ENCODE measurements at regions not wholly inside any gene's neighbourhood (a gene's known extent, or its start where the extent isn't known, plus 50 kb on each side); places are given as distances from the start of the nearest gene placed in this dataset.

DNA sequence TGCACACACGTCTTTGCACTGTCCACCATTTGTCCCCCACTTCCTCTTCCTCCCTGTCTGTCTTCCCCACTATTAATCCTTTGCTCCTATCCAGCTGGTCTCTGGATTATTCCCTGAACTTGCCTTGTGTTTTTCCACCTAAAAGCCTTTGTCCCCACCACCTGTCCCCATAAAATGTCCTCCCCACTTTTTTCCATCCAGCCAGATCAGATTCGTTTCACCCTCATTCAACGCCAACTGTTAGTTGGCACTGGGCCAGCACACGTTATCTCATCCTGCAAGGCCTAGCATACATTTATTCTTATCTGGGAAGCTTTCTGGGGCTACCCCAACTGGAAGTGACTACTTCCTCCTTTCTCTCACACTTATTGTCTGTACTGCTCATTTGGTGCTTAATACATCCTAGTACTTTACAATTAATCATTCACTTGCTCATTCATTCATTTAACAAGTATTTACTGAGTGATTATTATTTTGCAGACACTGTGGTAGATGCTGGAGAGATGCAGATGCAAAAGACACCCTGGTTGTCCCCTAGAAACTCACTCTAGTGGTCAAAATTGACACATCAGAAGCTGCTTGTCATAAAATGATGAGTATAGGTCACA, 96.2 kb downstream of the RASSF10 start:
- TF ChIP-seq, protein P1, sequence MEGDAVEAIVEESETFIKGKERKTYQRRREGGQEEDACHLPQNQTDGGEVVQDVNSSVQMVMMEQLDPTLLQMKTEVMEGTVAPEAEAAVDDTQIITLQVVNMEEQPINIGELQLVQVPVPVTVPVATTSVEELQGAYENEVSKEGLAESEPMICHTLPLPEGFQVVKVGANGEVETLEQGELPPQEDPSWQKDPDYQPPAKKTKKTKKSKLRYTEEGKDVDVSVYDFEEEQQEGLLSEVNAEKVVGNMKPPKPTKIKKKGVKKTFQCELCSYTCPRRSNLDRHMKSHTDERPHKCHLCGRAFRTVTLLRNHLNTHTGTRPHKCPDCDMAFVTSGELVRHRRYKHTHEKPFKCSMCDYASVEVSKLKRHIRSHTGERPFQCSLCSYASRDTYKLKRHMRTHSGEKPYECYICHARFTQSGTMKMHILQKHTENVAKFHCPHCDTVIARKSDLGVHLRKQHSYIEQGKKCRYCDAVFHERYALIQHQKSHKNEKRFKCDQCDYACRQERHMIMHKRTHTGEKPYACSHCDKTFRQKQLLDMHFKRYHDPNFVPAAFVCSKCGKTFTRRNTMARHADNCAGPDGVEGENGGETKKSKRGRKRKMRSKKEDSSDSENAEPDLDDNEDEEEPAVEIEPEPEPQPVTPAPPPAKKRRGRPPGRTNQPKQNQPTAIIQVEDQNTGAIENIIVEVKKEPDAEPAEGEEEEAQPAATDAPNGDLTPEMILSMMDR (IDR thresholded peaks at IDR 0.05), result no peak
- TF ChIP-seq POLR2AphosphoS5 (IDR thresholded peaks at IDR 0.05) (no peak), POLR2A (IDR thresholded peaks at IDR 0.05) (no peak)

All from prostate gland (tissue), 2 donors.